ENCODE measurements at regions not wholly inside any gene's neighbourhood (a gene's known extent, or its start where the extent isn't known, plus 50 kb on each side); places are given as distances from the start of the nearest gene placed in this dataset.

GRCh38 chr4:176482972-176483371 is 163.2 kb downstream of the SPCS3 start:
- Histone ChIP-seq H3K9me3 (ENCODE audit: low read length) (no peaks in the 10 kb centered on the region; the same call in 1 of the 2 replicates), H3K4me1 (ENCODE audit: insufficient read depth, low read length) (no peaks in the 10 kb centered on the region), H3K9ac (ENCODE audit: insufficient read depth, low read depth, low read length) (no peak overlapping the region), H3K79me2 (ENCODE audit: insufficient read depth, low read length) (no peaks in the 10 kb centered on the region), H3K36me3 (replicated peaks in 1 of 2; ENCODE audit: control insufficient read depth in 1 of 2, insufficient read depth in 2 of 2, low read length in 2 of 2) (no peaks in the 10 kb centered on the region), H4K20me1 (ENCODE audit: insufficient read depth, low read length) (no peaks in the 10 kb centered on the region), H3K27me3 (ENCODE audit: control insufficient read depth in 1 of 2, insufficient read depth in 2 of 2, low read length in 2 of 2) (no peaks in the 10 kb centered on the region), H3K4me3 (replicated peaks in 1 of 3; ENCODE audit: insufficient read depth in 1 of 3, low read depth in 2 of 3, low read length in 3 of 3) (no peak overlapping the region), H3K4me2 (ENCODE audit: low read depth, low read length) (no peak overlapping the region), H3K27ac (ENCODE audit: extremely low read length, insufficient read depth, low read length) (no peak overlapping the region), H2AFZ (ENCODE audit: low read length) (no peak overlapping the region)
- no peak for FAIRE-seq
- in situ Hi-C loops (cut with HindIII; ENCODE audit: extremely low pct_ligation_motif_present, low pct_unique_long_range_greater_than_20kb) (no loop called here), intact Hi-C loops (cut with micrococcal nuclease; ENCODE audit: unreplicated experiment) (no loop called here)
- ATAC-seq, result no peak
- TF ChIP-seq PAXIP1 (CRISPR knock-in tag; conservative IDR thresholded peaks at IDR 0.05) (no peak), KLF11 (CRISPR knock-in tag; IDR thresholded peaks at IDR 0.05) (no peak), CEBPB (IDR thresholded peaks at IDR 0.05; ENCODE audit: borderline replicate concordance, low read depth, low read length) (peak; percentile 61; the same call in 1 of the 2 replicates)
- 0% methylated on average over 3 of the region's 3 CpGs for WGBS (ENCODE audit: low lambda C conversion rate)
- CTCF ChIA-PET (ENCODE audit: low intra/inter-chr PET ratio, low total read pairs), result no interaction called here
- POLR2A ChIA-PET, result no interaction called here
- no peak for DNase-seq (ENCODE audit: low spot score)
- BruUV-seq (replicated peaks), result no TSS peak

DNA sequence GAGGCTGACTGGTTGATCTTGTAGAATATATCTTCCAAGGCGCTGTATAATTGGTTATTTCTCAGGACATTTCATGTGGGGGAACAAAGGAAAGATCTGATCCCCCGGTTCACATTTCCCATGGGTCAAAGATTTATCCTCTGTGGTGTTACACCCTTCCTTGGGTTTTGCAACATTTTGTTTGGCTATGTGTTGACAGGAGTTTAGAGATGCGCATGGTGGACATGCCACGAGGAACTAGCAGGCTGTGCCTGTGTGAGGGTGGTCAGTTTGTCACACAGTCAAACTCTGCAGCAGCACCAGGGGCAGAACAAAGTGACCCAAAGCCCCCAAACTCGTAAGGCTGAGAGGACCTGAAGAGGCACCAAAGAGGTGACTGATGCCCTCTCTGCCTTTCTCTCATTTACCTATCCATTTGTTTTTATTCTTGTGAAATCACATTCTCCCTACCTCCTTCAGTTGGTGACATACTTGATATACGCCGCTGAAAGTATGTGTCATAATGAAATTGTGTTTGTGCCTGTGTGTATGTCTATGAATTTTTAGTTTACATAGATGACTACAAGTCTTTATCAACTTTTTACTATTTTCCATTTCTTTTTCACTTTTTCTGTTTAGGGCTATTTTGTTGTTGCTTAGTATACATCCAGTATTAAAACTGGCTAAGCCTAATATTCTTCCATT is 164.7 kb downstream of the SPCS3 start:
- ATAC-seq, result no peak

More for the DNA sequence above, 164.7 kb downstream of the SPCS3 start:
- Histone ChIP-seq H2AFZ (ENCODE audit: low read length) (no peak overlapping the region), H3K4me2 (ENCODE audit: low read depth, low read length) (no peak overlapping the region), H3K9me3 (ENCODE audit: low read length) (no peaks in the 10 kb centered on the region), H3K4me3 (replicated peaks in 1 of 3; ENCODE audit: insufficient read depth in 1 of 3, low read depth in 2 of 3, low read length in 3 of 3) (no peak overlapping the region), H3K27ac (ENCODE audit: extremely low read length, insufficient read depth, low read length) (no peak overlapping the region), H3K79me2 (ENCODE audit: insufficient read depth, low read length) (no peaks in the 10 kb centered on the region), H3K27me3 (ENCODE audit: control insufficient read depth in 1 of 2, insufficient read depth in 2 of 2, low read length in 2 of 2) (no peaks in the 10 kb centered on the region), H3K9ac (ENCODE audit: insufficient read depth, low read depth, low read length) (no peak overlapping the region), H4K20me1 (ENCODE audit: insufficient read depth, low read length) (no peaks in the 10 kb centered on the region), H3K4me1 (ENCODE audit: insufficient read depth, low read length) (no peaks in the 10 kb centered on the region), H3K36me3 (replicated peaks in 1 of 2; ENCODE audit: control insufficient read depth in 1 of 2, insufficient read depth in 2 of 2, low read length in 2 of 2) (no peaks in the 10 kb centered on the region)
- CTCF ChIA-PET (ENCODE audit: low intra/inter-chr PET ratio, low total read pairs), result no interaction called here
- DNase-seq (ENCODE audit: low spot score) (no peak), FAIRE-seq (no peak)
- in situ Hi-C loops (cut with HindIII; ENCODE audit: extremely low pct_ligation_motif_present, low pct_unique_long_range_greater_than_20kb) (no loop called here), intact Hi-C loops (cut with micrococcal nuclease; ENCODE audit: unreplicated experiment) (no loop called here)
- POLR2A ChIA-PET, result no interaction called here
- BruUV-seq (replicated peaks), result no TSS peak
- TF ChIP-seq ZBTB8A (CRISPR knock-in tag; IDR thresholded peaks at IDR 0.05; ENCODE audit: borderline replicate concordance, low read depth) (no peak), TOE1 (CRISPR knock-in tag; IDR thresholded peaks at IDR 0.05) (no peak), SMYD3 (CRISPR knock-in tag; IDR thresholded peaks at IDR 0.05) (no peak), ZNF333 (CRISPR knock-in tag; IDR thresholded peaks at IDR 0.05; ENCODE audit: borderline replicate concordance) (no peak), SOX13 (IDR thresholded peaks at IDR 0.05) (no peak), SOX13 (CRISPR knock-in tag; conservative IDR thresholded peaks at IDR 0.05 in 1 of 2, IDR thresholded peaks at IDR 0.05 in 1 of 2) (no peak), LCORL (IDR thresholded peaks at IDR 0.05) (no peak), LCORL (CRISPR knock-in tag; IDR thresholded peaks at IDR 0.05) (no peak), PCBP2 (optimal IDR thresholded peaks at IDR 0.05; ENCODE audit: low read depth, low read length, poor library complexity, severe bottlenecking) (no peak), TGIF2 (CRISPR knock-in tag; IDR thresholded peaks at IDR 0.05) (no peak)
- TF ChIP-seq, protein P1, sequence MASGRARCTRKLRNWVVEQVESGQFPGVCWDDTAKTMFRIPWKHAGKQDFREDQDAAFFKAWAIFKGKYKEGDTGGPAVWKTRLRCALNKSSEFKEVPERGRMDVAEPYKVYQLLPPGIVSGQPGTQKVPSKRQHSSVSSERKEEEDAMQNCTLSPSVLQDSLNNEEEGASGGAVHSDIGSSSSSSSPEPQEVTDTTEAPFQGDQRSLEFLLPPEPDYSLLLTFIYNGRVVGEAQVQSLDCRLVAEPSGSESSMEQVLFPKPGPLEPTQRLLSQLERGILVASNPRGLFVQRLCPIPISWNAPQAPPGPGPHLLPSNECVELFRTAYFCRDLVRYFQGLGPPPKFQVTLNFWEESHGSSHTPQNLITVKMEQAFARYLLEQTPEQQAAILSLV (CRISPR knock-in tag; IDR thresholded peaks at IDR 0.05; ENCODE audit: borderline replicate concordance), result no peak
- WGBS (ENCODE audit: low lambda C conversion rate), result 2% methylated on average over 7 of the region's 7 CpGs
